NCI-H82 treated with DMSO at 0.1 percent for 48 hours (cell line): ENCODE measurements at regions not wholly inside any gene's neighbourhood (a gene's known extent, or its start where the extent isn't known, plus 50 kb on each side); places are given as distances from the start of the nearest gene placed in this dataset.

Source experiments
- DNase-seq: peaks from one replicate; lab custom pipeline; 2025; ENCODE audit not compliant: unreplicated experiment; lab: John Stamatoyannopoulos, UW

- no peak for DNase-seq
Measured at GRCh38 chr12:89108265-89108664, 244.0 kb downstream of the DUSP6 start.

- no peak for DNase-seq
Measured at GRCh38 chr12:89106950-89107349, 245.4 kb downstream of the DUSP6 start.

GRCh38 chr12:89105243-89105642 is 247.1 kb downstream of the DUSP6 start:
- no peak for DNase-seq

- no peak for DNase-seq
Measured at GRCh38 chr12:89103831-89104230, 248.5 kb downstream of the DUSP6 start.

GRCh38 chr12:89101440-89101839 is 250.9 kb downstream of the DUSP6 start:
- DNase-seq: no peak

GRCh38 chr12:89098441-89099112 is 253.7 kb downstream of the DUSP6 start:
- DNase-seq: no peak

GRCh38 chr12:89092297-89092696 is 260.0 kb downstream of the DUSP6 start:
- no peak for DNase-seq

GRCh38 chr12:89091293-89091841 is 260.9 kb downstream of the DUSP6 start:
- no peak for DNase-seq

GRCh38 chr12:89089264-89089663 is 263.0 kb downstream of the DUSP6 start:
- DNase-seq: no peak

- DNase-seq: no peak
Measured at GRCh38 chr12:89087876-89088275, 264.4 kb downstream of the DUSP6 start.

GRCh38 chr12:89087149-89087825 is 265.0 kb downstream of the DUSP6 start:
- no peak for DNase-seq

GRCh38 chr12:89085421-89085820 is 266.9 kb downstream of the DUSP6 start:
- no peak for DNase-seq

GRCh38 chr12:89084751-89085150 is 267.6 kb downstream of the DUSP6 start:
- no peak for DNase-seq

- no peak for DNase-seq
Measured at GRCh38 chr12:89083491-89083890, 268.8 kb downstream of the DUSP6 start.

- DNase-seq: no peak
Measured at GRCh38 chr12:89082370-89082753, 269.9 kb downstream of the DUSP6 start.

- no peak for DNase-seq
Measured at GRCh38 chr12:89081719-89082369, 270.5 kb downstream of the DUSP6 start.

GRCh38 chr12:89080793-89081465 is 271.4 kb downstream of the DUSP6 start:
- no peak for DNase-seq

GRCh38 chr12:89075880-89076540 is 276.3 kb downstream of the DUSP6 start:
- no peak for DNase-seq

- DNase-seq: no peak
Measured at GRCh38 chr12:89073659-89074058, 278.6 kb downstream of the DUSP6 start.

GRCh38 chr12:89073027-89073398 is 279.3 kb downstream of the DUSP6 start:
- DNase-seq: no peak
